K562 (cell line): ENCODE measurements at regions not wholly inside any gene's neighbourhood (a gene's known extent, or its start where the extent isn't known, plus 50 kb on each side); places are given as distances from the start of the nearest gene placed in this dataset.

Source experiments
- DIDO1 ChIP-seq: fragments of 450-650 bp; IDR thresholded peaks from 2 replicates; pipeline ENCODE4 v1.6.1; 2016; ENCODE audit warnings: low read depth, missing biosample characterization, missing genetic modification characterization
- ELF1 ChIP-seq: fragments of 200-800 bp; sonication (Bioruptor generic); IDR thresholded peaks from 2 replicates; pipeline ENCODE4 v1.6.1; 2016; ENCODE audit warnings: missing genetic modification characterization, missing compliant biosample characterization
- HDAC1 ChIP-seq, 2 experiments: fragments of 450-650 bp; IDR thresholded peaks; 2 replicates each; pipeline ENCODE4 v1.6.1; 2016 to 2017; ENCODE audit warnings: inconsistent platforms in 1 of 2, mild to moderate bottlenecking in 1 of 2, moderate library complexity in 1 of 2
- MITF ChIP-seq: IDR thresholded peaks from 2 replicates; pipeline ENCODE4 v1.6.1; 2014; ENCODE audit warnings: antibody characterized with exemption
- NFIC ChIP-seq: fragments of 450-650 bp; IDR thresholded peaks from 2 replicates; pipeline ENCODE4 v1.6.1; 2017; ENCODE audit warnings: mild to moderate bottlenecking, inconsistent platforms
- POU5F1 ChIP-seq: fragments of 150-350 bp; IDR thresholded peaks from 2 replicates; pipeline ENCODE4 v1.6.1; 2014; ENCODE audit warnings: borderline replicate concordance, low read length, low read depth, mild to moderate bottlenecking; ENCODE audit not compliant: partially characterized antibody
- RNF219 ChIP-seq: fragments of 250-450 bp; sonication (Bioruptor Pico); IDR thresholded peaks from 2 replicates; pipeline ENCODE4 v1.5.0; 2022; ENCODE audit warnings: mild to moderate bottlenecking
- SRF ChIP-seq, 2 experiments: fragments of 250-450, 450-650 bp in 1 of 2; sonication (Bioruptor Pico) in 1 of 2; sonication (generic) in 1 of 2; formaldehyde crosslinking; IDR thresholded peaks; 2 replicates each; pipeline versions ENCODE4 v1.5.0 to v1.5.1; 2020 to 2022; ENCODE audit warnings: mild to moderate bottlenecking in 1 of 2, missing genetic modification reagents in 1 of 2
- SRSF1 ChIP-seq: fragments of 200-400 bp; formaldehyde crosslinking; IDR thresholded peaks from 2 replicates; pipeline ENCODE4 v1.6.1; 2017; ENCODE audit warnings: mild to moderate bottlenecking, low read depth, low read length, moderate library complexity
- ZNF184 ChIP-seq: sonication (generic); formaldehyde crosslinking; IDR thresholded peaks from 2 replicates; pipeline ENCODE4 v1.5.0; 2020; ENCODE audit warnings: missing genetic modification reagents
- ZNF512 ChIP-seq: IDR thresholded peaks from 2 replicates; pipeline ENCODE4 v1.6.1; 2016; ENCODE audit warnings: missing genetic modification characterization, missing compliant biosample characterization
- TF ChIP-seq, protein P1 (sequence below): fragments of 200-800 bp; sonication (Bioruptor generic); IDR thresholded peaks from 2 replicates; pipeline ENCODE4 v1.6.1; 2016; ENCODE audit warnings: missing genetic modification characterization, missing compliant biosample characterization
- TF ChIP-seq, protein P2 (sequence below): sonication (generic); formaldehyde crosslinking; IDR thresholded peaks from 2 replicates; pipeline ENCODE4 v1.8.0; 2023; ENCODE audit warnings: mild to moderate bottlenecking, missing genetic modification reagents
- TF ChIP-seq, protein P3 (sequence below): sonication (generic); formaldehyde crosslinking; IDR thresholded peaks from 2 replicates; pipeline ENCODE4 v1.8.1; 2022; ENCODE audit warnings: missing genetic modification reagents

- TF ChIP-seq, protein P1, sequence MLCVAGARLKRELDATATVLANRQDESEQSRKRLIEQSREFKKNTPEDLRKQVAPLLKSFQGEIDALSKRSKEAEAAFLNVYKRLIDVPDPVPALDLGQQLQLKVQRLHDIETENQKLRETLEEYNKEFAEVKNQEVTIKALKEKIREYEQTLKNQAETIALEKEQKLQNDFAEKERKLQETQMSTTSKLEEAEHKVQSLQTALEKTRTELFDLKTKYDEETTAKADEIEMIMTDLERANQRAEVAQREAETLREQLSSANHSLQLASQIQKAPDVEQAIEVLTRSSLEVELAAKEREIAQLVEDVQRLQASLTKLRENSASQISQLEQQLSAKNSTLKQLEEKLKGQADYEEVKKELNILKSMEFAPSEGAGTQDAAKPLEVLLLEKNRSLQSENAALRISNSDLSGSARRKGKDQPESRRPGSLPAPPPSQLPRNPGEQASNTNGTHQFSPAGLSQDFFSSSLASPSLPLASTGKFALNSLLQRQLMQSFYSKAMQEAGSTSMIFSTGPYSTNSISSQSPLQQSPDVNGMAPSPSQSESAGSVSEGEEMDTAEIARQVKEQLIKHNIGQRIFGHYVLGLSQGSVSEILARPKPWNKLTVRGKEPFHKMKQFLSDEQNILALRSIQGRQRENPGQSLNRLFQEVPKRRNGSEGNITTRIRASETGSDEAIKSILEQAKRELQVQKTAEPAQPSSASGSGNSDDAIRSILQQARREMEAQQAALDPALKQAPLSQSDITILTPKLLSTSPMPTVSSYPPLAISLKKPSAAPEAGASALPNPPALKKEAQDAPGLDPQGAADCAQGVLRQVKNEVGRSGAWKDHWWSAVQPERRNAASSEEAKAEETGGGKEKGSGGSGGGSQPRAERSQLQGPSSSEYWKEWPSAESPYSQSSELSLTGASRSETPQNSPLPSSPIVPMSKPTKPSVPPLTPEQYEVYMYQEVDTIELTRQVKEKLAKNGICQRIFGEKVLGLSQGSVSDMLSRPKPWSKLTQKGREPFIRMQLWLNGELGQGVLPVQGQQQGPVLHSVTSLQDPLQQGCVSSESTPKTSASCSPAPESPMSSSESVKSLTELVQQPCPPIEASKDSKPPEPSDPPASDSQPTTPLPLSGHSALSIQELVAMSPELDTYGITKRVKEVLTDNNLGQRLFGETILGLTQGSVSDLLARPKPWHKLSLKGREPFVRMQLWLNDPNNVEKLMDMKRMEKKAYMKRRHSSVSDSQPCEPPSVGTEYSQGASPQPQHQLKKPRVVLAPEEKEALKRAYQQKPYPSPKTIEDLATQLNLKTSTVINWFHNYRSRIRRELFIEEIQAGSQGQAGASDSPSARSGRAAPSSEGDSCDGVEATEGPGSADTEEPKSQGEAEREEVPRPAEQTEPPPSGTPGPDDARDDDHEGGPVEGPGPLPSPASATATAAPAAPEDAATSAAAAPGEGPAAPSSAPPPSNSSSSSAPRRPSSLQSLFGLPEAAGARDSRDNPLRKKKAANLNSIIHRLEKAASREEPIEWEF = no peak
- TF ChIP-seq DIDO1 (tag) = no peak
- TF ChIP-seq NFIC = peak; percentile 86
- TF ChIP-seq HDAC1 (IDR thresholded peaks at IDR 0.05) = 0 out of 4 replicates have a peak, but pooled peaks have one; percentile 8 to 52
- no peak for TF ChIP-seq POU5F1
- no peak for TF ChIP-seq ZNF512 (tag)
- TF ChIP-seq SRF (CRISPR knock-in tag; IDR thresholded peaks at IDR 0.05) = no peak
- TF ChIP-seq ELF1 (tag) = no peak
- TF ChIP-seq ZNF184 (CRISPR knock-in tag) = no peak
- TF ChIP-seq, protein P2, sequence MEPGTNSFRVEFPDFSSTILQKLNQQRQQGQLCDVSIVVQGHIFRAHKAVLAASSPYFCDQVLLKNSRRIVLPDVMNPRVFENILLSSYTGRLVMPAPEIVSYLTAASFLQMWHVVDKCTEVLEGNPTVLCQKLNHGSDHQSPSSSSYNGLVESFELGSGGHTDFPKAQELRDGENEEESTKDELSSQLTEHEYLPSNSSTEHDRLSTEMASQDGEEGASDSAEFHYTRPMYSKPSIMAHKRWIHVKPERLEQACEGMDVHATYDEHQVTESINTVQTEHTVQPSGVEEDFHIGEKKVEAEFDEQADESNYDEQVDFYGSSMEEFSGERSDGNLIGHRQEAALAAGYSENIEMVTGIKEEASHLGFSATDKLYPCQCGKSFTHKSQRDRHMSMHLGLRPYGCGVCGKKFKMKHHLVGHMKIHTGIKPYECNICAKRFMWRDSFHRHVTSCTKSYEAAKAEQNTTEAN (CRISPR knock-in tag) = no peak
- TF ChIP-seq RNF219 (CRISPR knock-in tag) = no peak
- TF ChIP-seq SRSF1 = no peak
- TF ChIP-seq, protein P3, sequence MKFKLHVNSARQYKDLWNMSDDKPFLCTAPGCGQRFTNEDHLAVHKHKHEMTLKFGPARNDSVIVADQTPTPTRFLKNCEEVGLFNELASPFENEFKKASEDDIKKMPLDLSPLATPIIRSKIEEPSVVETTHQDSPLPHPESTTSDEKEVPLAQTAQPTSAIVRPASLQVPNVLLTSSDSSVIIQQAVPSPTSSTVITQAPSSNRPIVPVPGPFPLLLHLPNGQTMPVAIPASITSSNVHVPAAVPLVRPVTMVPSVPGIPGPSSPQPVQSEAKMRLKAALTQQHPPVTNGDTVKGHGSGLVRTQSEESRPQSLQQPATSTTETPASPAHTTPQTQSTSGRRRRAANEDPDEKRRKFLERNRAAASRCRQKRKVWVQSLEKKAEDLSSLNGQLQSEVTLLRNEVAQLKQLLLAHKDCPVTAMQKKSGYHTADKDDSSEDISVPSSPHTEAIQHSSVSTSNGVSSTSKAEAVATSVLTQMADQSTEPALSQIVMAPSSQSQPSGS (CRISPR knock-in tag) = no peak
- TF ChIP-seq MITF = no peak
Measured at GRCh38 chr11:69981119-69981784, 96.9 kb upstream of the ANO1 start (continued).
